PC-3 (cell line): ENCODE measurements at regions not wholly inside any gene's neighbourhood (a gene's known extent, or its start where the extent isn't known, plus 50 kb on each side); places are given as distances from the start of the nearest gene placed in this dataset.
A peak's percentile ranks its signal among the peaks of the same experiment; 100 is the strongest.

Source experiments
- ATAC-seq: fragments of 200-7000 bp; cut with Tn5 transposase; 2 replicates; pipeline ENCODE4 v1.9.1; 2020; ENCODE audit warnings: mild to moderate bottlenecking, moderate library complexity
- BruUV-seq: library from RNA; stranded (reverse); fragments of 400-500 nt; replicated peaks from 2 replicates; lab custom pipeline; 2021; lab: Mats Ljungman, UMichigan
- CTCF ChIA-PET: fragments of 300-600 bp; sonication (Branson Sonifier 250); formaldehyde crosslinking; loops from one replicate; lab custom pipeline; 2022; ENCODE audit warnings: antibody characterized with exemption; lab: Charles Lee
- POLR2A ChIA-PET: fragments of 300-600 bp; sonication (Branson Sonifier 250); formaldehyde crosslinking; loops from one replicate; lab custom pipeline; 2022; ENCODE audit warnings: antibody characterized with exemption; ENCODE audit not compliant: unreplicated experiment; lab: Charles Lee
- DNase-seq: peaks from one replicate; pipeline ENCODE4 v3.0.0-alpha.2; 2015
- H2AFZ ChIP-seq: fragments of 300-600 bp; sonication (generic); 2 replicates; pipeline ENCODE4 v1.6.0; 2016; ENCODE audit warnings: antibody characterized with exemption, low read length
- H3F3A ChIP-seq: fragments of 300-600 bp; sonication (generic); one replicate; pipeline ENCODE4 v1.6.0; 2017; ENCODE audit warnings: antibody characterized with exemption, low read length, control low read depth, mild to moderate bottlenecking; ENCODE audit not compliant: unreplicated experiment
- H3K27ac ChIP-seq: fragments of 300-600 bp; sonication (generic); 2 replicates; pipeline ENCODE4 v1.5.1; 2016; ENCODE audit warnings: mild to moderate bottlenecking, low read length
- H3K27me3 ChIP-seq: fragments of 300-600 bp; sonication (generic); 2 replicates; pipeline ENCODE4 v1.6.1; 2016; ENCODE audit warnings: low read length, mixed read lengths
- H3K36me3 ChIP-seq: fragments of 300-600 bp; sonication (generic); 2 replicates; pipeline ENCODE4 v1.6.1; 2016; ENCODE audit warnings: low read depth, mixed run types, low read length, mixed read lengths
- H3K4me1 ChIP-seq: fragments of 300-600 bp; sonication (generic); 2 replicates; pipeline ENCODE4 v1.5.1; 2016; ENCODE audit warnings: low read length; ENCODE audit not compliant: insufficient read depth
- H3K4me2 ChIP-seq: fragments of 300-600 bp; sonication (generic); 2 replicates; pipeline ENCODE4 v1.6.0; 2016; ENCODE audit warnings: low read length
- H3K4me3 ChIP-seq: fragments of 300-600 bp; sonication (generic); 2 replicates; pipeline ENCODE4 v1.5.1; 2016; ENCODE audit warnings: mild to moderate bottlenecking, low read length, mixed read lengths
- H3K79me2 ChIP-seq: fragments of 300-600 bp; sonication (generic); 2 replicates; pipeline ENCODE4 v1.6.1; 2017; ENCODE audit warnings: low read length, mixed read lengths
- H3K9ac ChIP-seq: fragments of 300-600 bp; sonication (generic); 2 replicates; pipeline ENCODE4 v1.6.0; 2016; ENCODE audit warnings: mild to moderate bottlenecking, low read length
- H3K9me2 ChIP-seq: fragments of 300-600 bp; sonication (generic); replicated peaks from 2 replicates; pipeline ENCODE4 v1.6.1; 2016; ENCODE audit warnings: mixed run types, low read length, mixed read lengths
- H3K9me3 ChIP-seq: fragments of 300-600 bp; sonication (generic); 2 replicates; pipeline ENCODE4 v1.6.1; 2016; ENCODE audit warnings: low read length, mixed read lengths
- H4K20me1 ChIP-seq: fragments of 300-600 bp; sonication (generic); 2 replicates; pipeline ENCODE4 v1.6.1; 2016; ENCODE audit warnings: low read length, mixed read lengths
- EZH2 ChIP-seq: fragments of 300-600 bp; sonication (generic); IDR thresholded peaks from one replicate; pipeline ENCODE4 v1.6.1; 2017; ENCODE audit warnings: antibody characterized with exemption, mild to moderate bottlenecking, low read length; ENCODE audit not compliant: unreplicated experiment
- EZH2phosphoT487 ChIP-seq: fragments of 300-600 bp; sonication (generic); IDR thresholded peaks from 2 replicates; pipeline ENCODE4 v1.6.1; 2018; ENCODE audit warnings: mild to moderate bottlenecking, antibody characterized with exemption, low read length, borderline replicate concordance
- intact Hi-C: fragments of 100-400 bp; cut with micrococcal nuclease; formaldehyde crosslinking; loops from 2 replicates; pipeline ENCODE4 v1.9.0; 2023
- TF ChIP-seq, protein P1 (sequence below): fragments of 300-600 bp; sonication (generic); conservative IDR thresholded peaks from 2 replicates; pipeline ENCODE4 v1.5.1; 2017; ENCODE audit warnings: antibody characterized with exemption, low read depth, mild to moderate bottlenecking, low read length

DNA sequence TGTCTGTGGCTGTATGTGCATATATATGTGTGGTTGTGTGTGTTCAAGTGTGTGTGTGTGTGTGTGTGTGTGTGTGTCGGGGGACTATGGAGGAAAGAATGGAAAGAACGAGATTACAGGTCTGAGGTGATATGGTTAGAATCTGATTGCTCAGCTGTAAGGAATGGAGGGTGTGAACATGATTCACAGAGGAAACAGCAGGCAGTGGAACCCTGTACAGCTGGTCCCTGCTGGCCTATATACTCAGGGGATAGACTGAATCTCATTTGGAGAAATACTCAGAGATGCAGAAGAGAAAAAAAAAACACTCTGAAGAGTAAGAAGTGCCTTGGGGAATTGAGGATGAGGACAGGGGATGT is 180.1 kb upstream of the ESRRG start:
- DNase-seq (peak; percentile 82), ATAC-seq (peak; percentile 93)
- H2AFZ ChIP-seq = peak overlapping the region; percentile 19; the same call in 1 of the 2 replicates
- no peak for TF ChIP-seq EZH2
- TF ChIP-seq, protein P1, sequence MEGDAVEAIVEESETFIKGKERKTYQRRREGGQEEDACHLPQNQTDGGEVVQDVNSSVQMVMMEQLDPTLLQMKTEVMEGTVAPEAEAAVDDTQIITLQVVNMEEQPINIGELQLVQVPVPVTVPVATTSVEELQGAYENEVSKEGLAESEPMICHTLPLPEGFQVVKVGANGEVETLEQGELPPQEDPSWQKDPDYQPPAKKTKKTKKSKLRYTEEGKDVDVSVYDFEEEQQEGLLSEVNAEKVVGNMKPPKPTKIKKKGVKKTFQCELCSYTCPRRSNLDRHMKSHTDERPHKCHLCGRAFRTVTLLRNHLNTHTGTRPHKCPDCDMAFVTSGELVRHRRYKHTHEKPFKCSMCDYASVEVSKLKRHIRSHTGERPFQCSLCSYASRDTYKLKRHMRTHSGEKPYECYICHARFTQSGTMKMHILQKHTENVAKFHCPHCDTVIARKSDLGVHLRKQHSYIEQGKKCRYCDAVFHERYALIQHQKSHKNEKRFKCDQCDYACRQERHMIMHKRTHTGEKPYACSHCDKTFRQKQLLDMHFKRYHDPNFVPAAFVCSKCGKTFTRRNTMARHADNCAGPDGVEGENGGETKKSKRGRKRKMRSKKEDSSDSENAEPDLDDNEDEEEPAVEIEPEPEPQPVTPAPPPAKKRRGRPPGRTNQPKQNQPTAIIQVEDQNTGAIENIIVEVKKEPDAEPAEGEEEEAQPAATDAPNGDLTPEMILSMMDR = no peak
- no peak for TF ChIP-seq EZH2phosphoT487
- H3K4me3 ChIP-seq = no peak overlapping the region
- H3K79me2 ChIP-seq = no peaks in the 10 kb centered on the region
- H3K27ac ChIP-seq = peak overlapping the region; percentile 41
- no peak overlapping the region for H3K9ac ChIP-seq
- H3F3A ChIP-seq = no peaks in the 10 kb centered on the region
- H3K27me3 ChIP-seq = no peaks in the 10 kb centered on the region
- H3K9me3 ChIP-seq = no peaks in the 10 kb centered on the region
- H3K9me2 ChIP-seq = no peaks in the 10 kb centered on the region
- intact Hi-C loops = loop anchor here (1.0 to 10.0 kb wide), 6 partner anchors 25 to 1929 kb away; no protein-coding TSS in a partner anchor
- H3K36me3 ChIP-seq = no peaks in the 10 kb centered on the region
- ChIA-PET POLR2A (interaction anchor here (0.5 kb wide), 1 partner anchor 1218 kb away, joined by 6 read pairs; no protein-coding TSS in a partner anchor), CTCF (interaction anchor here (0.5 to 0.7 kb wide), 2 partner anchors 429 to 1300 kb away, joined by 3 to 4 read pairs; no protein-coding TSS in a partner anchor)
- no TSS peak for BruUV-seq
- peak overlapping the region; percentile 34 for H3K4me2 ChIP-seq
- H3K4me1 ChIP-seq = peaks cover 19% of the 10 kb centered on the region
- no peaks in the 10 kb centered on the region for H4K20me1 ChIP-seq

DNA sequence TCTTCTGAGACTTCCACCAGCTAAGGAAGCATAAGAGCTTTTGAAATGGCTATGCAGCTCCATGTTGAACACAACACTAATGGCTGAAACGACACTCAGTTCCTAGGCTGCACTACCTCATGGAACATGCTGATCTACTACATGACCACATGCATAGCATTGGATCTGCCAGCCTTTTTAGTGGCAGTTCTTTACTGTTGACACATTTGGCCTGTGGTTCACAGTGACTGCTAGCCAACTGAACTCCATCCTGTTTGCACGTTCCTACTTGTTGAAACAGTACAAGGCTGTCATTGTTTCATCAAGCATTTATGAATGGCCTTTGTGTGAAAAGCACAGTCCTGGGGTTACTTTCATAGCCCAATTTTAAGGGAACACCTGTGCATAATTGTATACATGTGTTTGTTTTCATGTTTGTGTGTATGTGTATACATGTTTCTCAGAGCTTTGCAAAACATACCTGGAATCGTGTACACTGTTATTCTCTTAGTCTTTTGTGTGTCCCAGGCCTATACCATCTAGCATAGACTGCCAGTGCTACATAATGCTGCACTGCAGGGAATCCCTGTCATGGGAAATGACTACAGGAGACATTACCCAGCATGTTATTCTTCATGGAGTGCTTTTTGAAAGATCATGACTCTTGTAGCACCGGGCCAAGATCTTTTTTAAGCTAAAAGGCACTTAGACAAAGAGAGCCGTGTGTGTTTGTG is 179.6 kb upstream of the ESRRG start:
- intact Hi-C loops = loop anchor here (1.0 to 10.0 kb wide), 6 partner anchors 26 to 1928 kb away; no protein-coding TSS in a partner anchor
- H3K9me2 ChIP-seq = no peaks in the 10 kb centered on the region
- H3K4me2 ChIP-seq = peak overlapping the region; percentile 34
- H3K27ac ChIP-seq = peak overlapping the region; percentile 41
- peak; percentile 84 for DNase-seq
- H3K4me3 ChIP-seq = no peak overlapping the region
- no peaks in the 10 kb centered on the region for H3K27me3 ChIP-seq
- H3K9me3 ChIP-seq = no peaks in the 10 kb centered on the region
- H3F3A ChIP-seq = no peaks in the 10 kb centered on the region
- no peaks in the 10 kb centered on the region for H4K20me1 ChIP-seq
- peak; percentile 82 for ATAC-seq
- ChIA-PET POLR2A (interaction anchor here (0.5 to 0.6 kb wide), 2 partner anchors 286 to 1219 kb away, joined by 3 to 6 read pairs; no protein-coding TSS in a partner anchor), CTCF (interaction anchor here (0.5 to 0.7 kb wide), 2 partner anchors 430 to 1300 kb away, joined by 3 to 4 read pairs; no protein-coding TSS in a partner anchor)
- no peaks in the 10 kb centered on the region for H3K36me3 ChIP-seq
- TF ChIP-seq EZH2phosphoT487 (no peak), EZH2 (no peak)
- TF ChIP-seq, protein P1 = no peak
- no peak overlapping the region for H3K9ac ChIP-seq
- H2AFZ ChIP-seq = peak overlapping the region; percentile 19
- BruUV-seq = TSS peak; percentile 87
- H3K4me1 ChIP-seq = peaks cover 19% of the 10 kb centered on the region
- no peaks in the 10 kb centered on the region for H3K79me2 ChIP-seq
